GM12878 (cell line): ENCODE measurements at regions not wholly inside any gene's neighbourhood (a gene's known extent, or its start where the extent isn't known, plus 50 kb on each side); places are given as distances from the start of the nearest gene placed in this dataset.

ENCODE experiments used
- ATAC-seq: fragments of 200-7000 bp; cut with Tn5 transposase; 3 replicates; pipeline ENCODE4 v1.9.1; 2020; ENCODE audit warnings: mild to moderate bottlenecking, moderate library complexity
- BruUV-seq: library from RNA; stranded (reverse); fragments of 400-500 nt; replicated peaks from 2 replicates; lab custom pipeline; 2021; lab: Mats Ljungman, UMichigan
- CTCF ChIA-PET: fragments of 300-600 bp; sonication (Branson Sonifier 250); formaldehyde crosslinking; extraction: SDS; loops from one replicate; lab custom pipeline; 2021; ENCODE audit warnings: inconsistent platforms; lab: Yijun Ruan, JAX
- POLR2A ChIA-PET: fragments of 350-600 bp; formaldehyde crosslinking; extraction: SDS; loops from one replicate; lab custom pipeline; 2021; ENCODE audit warnings: inconsistent platforms; lab: Charles Lee
- RAD21 ChIA-PET: fragments of 300-600 bp; sonication (Branson Sonifier 250); formaldehyde crosslinking; loops from one replicate; lab custom pipeline; 2023; ENCODE audit warnings: antibody characterized with exemption; ENCODE audit not compliant: unreplicated experiment; lab: Charles Lee
- SMC1A ChIA-PET: fragments of 300-600 bp; sonication (Branson Sonifier 250); formaldehyde crosslinking; loops from one replicate; lab custom pipeline; 2023; ENCODE audit not compliant: unreplicated experiment, uncharacterized antibody; lab: Charles Lee
- DNase-seq: peaks from one replicate; pipeline ENCODE4 v3.0.0-alpha.2; 2011; ENCODE audit warnings: low read depth, low spot score
- FAIRE-seq: peaks from 3 replicates; lab custom pipeline; 2011; peaks lifted over from hg19 to GRCh38; lab: Jason Lieb, UNC
- H2AFZ ChIP-seq: 2 replicates; pipeline ENCODE4 v1.6.0; 2011; ENCODE audit warnings: low read depth, low read length, control low read depth; ENCODE audit not compliant: control insufficient read depth
- H3K27ac ChIP-seq: 2 replicates; pipeline ENCODE4 v1.5.1; 2011; ENCODE audit warnings: control low read depth; ENCODE audit not compliant: control insufficient read depth, insufficient read depth
- H3K27me3 ChIP-seq, 2 experiments: replicated peaks in 1 of 2; 2 replicates each; pipeline versions ENCODE4 v1.6.0 to v1.6.1; 2011; ENCODE audit warnings: low read length in 1 of 2; ENCODE audit not compliant: control insufficient read depth in 2 of 2, insufficient read depth in 2 of 2
- H3K36me3 ChIP-seq, 2 experiments: 2 replicates each; pipeline ENCODE4 v1.5.1; 2011; ENCODE audit warnings: low read length in 1 of 2; ENCODE audit not compliant: control insufficient read depth in 2 of 2, insufficient read depth in 2 of 2
- H3K4me1 ChIP-seq: 2 replicates; pipeline ENCODE4 v1.6.1; 2011; ENCODE audit warnings: mild to moderate bottlenecking, low read length, moderate library complexity, mixed read lengths; ENCODE audit not compliant: control insufficient read depth, insufficient read depth
- H3K4me2 ChIP-seq: 2 replicates; pipeline ENCODE4 v1.6.0; 2011; ENCODE audit warnings: control low read depth; ENCODE audit not compliant: control insufficient read depth, insufficient read depth
- H3K4me3 ChIP-seq: fragments of 200-600 bp; sonication (generic); 2 replicates; pipeline ENCODE4 v1.5.1; 2016
- H3K79me2 ChIP-seq: 2 replicates; pipeline ENCODE4 v1.6.0; 2011; ENCODE audit warnings: low read length; ENCODE audit not compliant: control insufficient read depth, insufficient read depth
- H3K9ac ChIP-seq: 2 replicates; pipeline ENCODE4 v1.8.0; 2011; ENCODE audit warnings: low read length, control low read depth, mixed read lengths; ENCODE audit not compliant: control insufficient read depth, insufficient read depth
- H3K9me3 ChIP-seq: replicated peaks from 3 replicates; pipeline ENCODE4 v1.5.1; 2011; ENCODE audit warnings: mild to moderate bottlenecking, low read length; ENCODE audit not compliant: control insufficient read depth, insufficient read depth
- H4K20me1 ChIP-seq: 2 replicates; pipeline ENCODE4 v1.6.0; 2011; ENCODE audit not compliant: control insufficient read depth, insufficient read depth
- BHLHE40 ChIP-seq, 2 experiments: fragments of 450-650 bp in 1 of 2; IDR thresholded peaks; 2 replicates each; pipeline ENCODE4 v1.6.1; 2011 to 2017; ENCODE audit warnings: low read depth in 2 of 2, borderline replicate concordance in 1 of 2, improper control_type of control experiment in 1 of 2, low read length in 1 of 2, mild to moderate bottlenecking in 1 of 2
- EGR1 ChIP-seq, 2 experiments: IDR thresholded peaks; 1 replicate in 1 of 2; 2 replicates in 1 of 2; pipeline ENCODE4 v1.6.1; 2011 to 2012; ENCODE audit warnings: low read depth in 2 of 2, low read length in 2 of 2, borderline replicate concordance in 1 of 2, mild to moderate bottlenecking in 1 of 2, moderate library complexity in 1 of 2
- IKZF1 ChIP-seq: fragments of 450-650 bp; conservative IDR thresholded peaks from 2 replicates; pipeline ENCODE4 v1.6.1; 2017; ENCODE audit warnings: antibody characterized with exemption, mild to moderate bottlenecking
- IKZF2 ChIP-seq, 2 experiments: fragments of 450-650 bp; IDR thresholded peaks; 2 replicates each; pipeline ENCODE4 v1.6.1; 2017; ENCODE audit warnings: mild to moderate bottlenecking in 2 of 2, moderate library complexity in 2 of 2
- MTA2 ChIP-seq: fragments of 450-650 bp; IDR thresholded peaks from 2 replicates; pipeline ENCODE4 v1.6.1; 2016; ENCODE audit warnings: low read depth, mild to moderate bottlenecking, moderate library complexity
- NBN ChIP-seq: fragments of 450-650 bp; IDR thresholded peaks from 2 replicates; pipeline ENCODE4 v1.6.1; 2016
- RAD21 ChIP-seq: IDR thresholded peaks from 2 replicates; pipeline ENCODE4 v1.6.1; 2011; ENCODE audit warnings: mild to moderate bottlenecking, low read depth, low read length, moderate library complexity; ENCODE audit not compliant: insufficient read depth
- WGBS: methylation state at CpG from one replicate; pipeline ENCODE4 v1.1.6; 2016; ENCODE audit warnings: low lambda C conversion rate; ENCODE audit not compliant: insufficient replicate concordance, insufficient coverage; ENCODE audit errors: missing lambda C conversion rate; 5-methylcytosine and 5-hydroxymethylcytosine counted together
- in situ Hi-C: fragments of 300-500 bp; cut with MboI; formaldehyde crosslinking; loops from 9 replicates; pipeline ENCODE4 v1.14.3; 2018; ENCODE audit warnings: mixed read lengths
- intact Hi-C: fragments of 100-400 bp; cut with micrococcal nuclease; formaldehyde crosslinking; loops from one replicate; pipeline ENCODE4 v1.14.2; 2022; ENCODE audit not compliant: unreplicated experiment

DNA sequence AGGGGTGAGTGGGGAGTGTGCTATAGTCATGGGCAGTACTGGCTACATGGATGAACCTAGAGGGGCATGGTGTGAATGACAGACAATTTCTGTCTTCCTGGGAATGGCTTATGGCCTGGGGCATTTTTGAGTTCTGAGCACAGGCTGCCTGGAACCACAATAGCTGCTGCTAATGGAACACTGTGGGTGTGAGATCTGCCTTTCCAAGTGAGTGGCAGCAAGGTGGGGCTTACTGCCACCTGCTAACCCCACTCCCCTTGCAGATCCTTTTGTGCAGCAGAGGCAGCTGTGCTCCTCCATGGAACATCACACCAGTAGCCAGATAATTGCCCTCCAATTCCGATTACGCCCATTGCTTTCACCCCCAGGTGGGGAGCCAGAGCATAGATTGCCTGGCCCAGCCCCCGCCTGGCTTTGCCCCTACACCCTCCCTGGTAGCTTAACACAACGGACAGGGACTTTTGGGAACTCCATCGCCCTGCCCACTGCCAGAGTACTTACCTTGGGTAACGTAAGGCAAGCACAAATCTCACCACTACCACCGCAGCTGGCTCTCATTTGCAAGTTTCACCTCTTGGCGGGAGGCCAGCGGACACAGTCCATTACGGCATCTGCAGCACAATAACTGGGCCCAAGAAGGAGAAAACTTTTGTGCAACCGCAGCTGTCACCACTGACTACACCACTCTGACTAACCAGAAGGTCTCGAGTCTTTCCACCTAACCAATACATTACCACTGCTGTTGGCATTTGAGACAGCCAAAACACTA is 421.2 kb upstream of the NWD2 start:
- FAIRE-seq, result no peak
- SMC1A ChIA-PET, result interaction anchor here (0.6 to 1.7 kb wide), 5 partner anchors 10 to 430 kb away, joined by 3 to 7 read pairs (median 3); no protein-coding TSS in a partner anchor
- POLR2A ChIA-PET, result interaction anchor here (0.6 kb wide), 1 partner anchor 21 kb away, joined by 5 read pairs; no protein-coding TSS in a partner anchor
- Histone ChIP-seq H3K4me3 (no peak overlapping the region), H3K4me2 (no peak overlapping the region), H4K20me1 (no peaks in the 10 kb centered on the region), H3K27ac (no peak overlapping the region), H3K9me3 (no peaks in the 10 kb centered on the region), H3K36me3 (no peaks in the 10 kb centered on the region), H2AFZ (no peak overlapping the region), H3K79me2 (no peaks in the 10 kb centered on the region), H3K27me3 (no peaks in the 10 kb centered on the region), H3K9ac (no peak overlapping the region), H3K4me1 (no peaks in the 10 kb centered on the region)
- peak; percentile 11 for DNase-seq
- ATAC-seq, result peak; percentile 90
- BruUV-seq, result no TSS peak
- in situ Hi-C loops (no loop called here), intact Hi-C loops (no loop called here)
- 42% methylated on average over 12 of the region's 12 CpGs for WGBS
- CTCF ChIA-PET, result interaction anchor here (1.2 to 1.8 kb wide), 2 partner anchors 49 to 396 kb away, joined by 3 read pairs; no protein-coding TSS in a partner anchor
- RAD21 ChIA-PET, result interaction anchor here (1.7 kb wide), 1 partner anchor 271 kb away, joined by 5 read pairs; no protein-coding TSS in a partner anchor
- no peak for TF ChIP-seq EGR1 (IDR thresholded peaks at IDR 0.05; ENCODE audit: borderline replicate concordance in 1 of 2, low read depth in 2 of 2, low read length in 2 of 2)
- 0 out of 2 replicates have a peak, but pooled peaks have one; percentile 6 for TF ChIP-seq MTA2
- peak; percentile 54; the same call in 1 of the 2 replicates for TF ChIP-seq IKZF1
- no peak for TF ChIP-seq NBN
- peak in 1 of 2 experiments; percentile 24; a peak in 1 of 4 replicates for TF ChIP-seq BHLHE40 (IDR thresholded peaks at IDR 0.05; ENCODE audit: borderline replicate concordance in 1 of 2, low read depth in 2 of 2, low read length in 1 of 2)
- TF ChIP-seq RAD21, result no peak
- peak in 1 of 2 experiments; percentile 12; a peak in 1 of 4 replicates for TF ChIP-seq IKZF2 (IDR thresholded peaks at IDR 0.05)
